HG03354 (cell line): ENCODE measurements at regions not wholly inside any gene's neighbourhood (a gene's known extent, or its start where the extent isn't known, plus 50 kb on each side); places are given as distances from the start of the nearest gene placed in this dataset.
"Not testable (repeated sequence)": the region's sequence is repeated elsewhere in the genome, so short reads cannot be mapped to it uniquely, and the experiment has no call there.

ENCODE experiments used
- ATAC-seq: cut with Tn5 transposase; IDR thresholded peaks from one replicate; pipeline ENCODE4 v1.9.1; 2021; ENCODE audit warnings: mild to moderate bottlenecking; ENCODE audit not compliant: unreplicated experiment, poor library complexity, severe bottlenecking

DNA sequence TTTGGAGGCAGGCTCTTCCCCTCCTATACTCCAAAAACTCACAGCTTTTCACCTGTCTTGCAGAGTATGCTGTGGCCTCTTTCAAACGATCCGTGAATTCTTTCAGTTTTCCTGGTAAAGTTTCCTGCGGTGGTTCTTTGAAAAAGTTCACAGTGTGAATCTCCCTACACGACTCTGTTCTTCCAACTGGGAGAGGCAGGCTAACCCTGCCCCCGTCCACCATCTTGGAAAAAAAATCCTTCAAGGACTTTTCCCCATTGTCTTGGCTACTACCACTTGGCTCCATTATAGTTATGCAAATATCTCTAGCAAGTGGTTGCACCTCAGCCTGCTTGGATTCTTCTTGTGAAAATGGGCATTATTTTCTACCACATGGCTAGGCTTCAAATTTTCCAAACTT lies 382.6 kb downstream of the AGTPBP1 start:
- ATAC-seq, result no peak

DNA sequence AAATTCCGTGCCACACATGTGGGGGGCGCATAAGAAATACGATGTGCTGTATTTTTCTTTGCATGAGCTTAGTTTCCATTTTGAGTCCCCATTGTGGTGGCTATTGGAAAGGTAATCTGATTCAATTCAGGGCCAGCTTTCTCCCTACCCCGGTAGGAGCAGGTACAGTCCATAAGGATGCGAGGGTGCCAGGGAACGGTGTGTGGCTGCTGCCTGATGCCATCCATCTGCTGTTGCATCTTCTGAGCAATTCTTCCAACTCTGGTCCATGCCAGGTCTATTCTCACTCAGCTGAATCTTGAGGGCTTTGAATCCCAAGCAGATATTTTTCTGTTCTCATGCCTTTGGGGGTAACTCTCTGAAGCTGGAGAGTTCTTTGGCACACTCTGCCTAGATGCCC lies 392.7 kb downstream of the AGTPBP1 start:
- ATAC-seq, result no peak

DNA sequence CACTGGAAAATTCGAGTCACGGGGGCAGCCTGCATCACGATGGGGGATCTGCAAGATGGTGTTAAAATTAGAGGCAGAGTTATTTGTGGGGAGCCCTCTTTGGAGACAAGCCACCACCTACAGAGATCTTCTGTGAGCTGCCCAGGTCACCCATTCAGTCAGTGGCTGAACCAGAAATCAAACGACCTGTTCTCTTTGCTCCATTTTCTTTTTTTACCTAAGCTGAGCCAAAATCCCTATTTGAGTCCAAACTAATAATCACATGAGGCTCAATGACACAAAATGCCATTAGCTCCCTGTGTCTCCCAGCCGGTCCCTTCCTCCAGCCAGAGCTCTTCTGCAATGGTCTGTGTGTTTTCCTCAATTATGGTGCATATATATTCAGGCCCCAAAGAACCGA lies 394.2 kb downstream of the AGTPBP1 start:
- ATAC-seq, result no peak

DNA sequence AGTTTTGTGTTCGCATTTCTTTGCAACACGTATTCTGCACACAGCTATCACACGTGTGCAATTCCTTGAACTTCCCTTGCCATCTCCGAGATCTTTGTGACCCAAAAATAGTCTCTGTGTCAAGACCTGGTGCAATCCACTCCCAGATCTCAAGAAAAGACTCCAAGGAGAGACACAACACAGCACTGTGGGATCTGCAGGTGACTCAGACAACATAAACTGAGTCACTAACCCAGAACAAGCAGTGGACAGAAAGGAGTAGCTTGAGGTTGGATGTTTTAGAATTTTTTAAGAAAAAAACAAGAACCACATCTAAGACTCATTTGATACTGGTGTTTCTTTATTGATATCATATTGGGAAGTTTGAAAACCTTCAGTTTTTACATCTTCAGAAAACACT lies 396.9 kb downstream of the AGTPBP1 start:
- ATAC-seq, result no peak

DNA sequence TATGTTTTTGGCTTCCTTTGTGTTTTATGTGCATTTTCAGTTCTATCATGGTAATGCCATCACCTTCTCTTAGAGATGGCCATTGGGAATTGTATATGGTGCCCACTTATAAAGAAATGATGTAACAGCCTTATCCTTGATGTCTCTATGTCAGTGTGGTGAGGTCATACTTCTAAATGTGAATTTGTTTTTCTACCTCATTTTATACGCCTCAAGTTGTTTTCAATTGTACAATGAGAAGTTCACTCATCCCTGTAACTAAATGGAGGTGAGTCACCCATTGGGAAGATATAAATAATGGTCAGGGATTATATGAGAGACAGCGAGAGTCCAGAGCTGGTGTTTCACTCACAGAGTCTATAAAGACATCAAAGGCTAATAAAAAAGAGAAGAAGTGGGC lies 402.4 kb downstream of the AGTPBP1 start:
- ATAC-seq, result no peak

DNA sequence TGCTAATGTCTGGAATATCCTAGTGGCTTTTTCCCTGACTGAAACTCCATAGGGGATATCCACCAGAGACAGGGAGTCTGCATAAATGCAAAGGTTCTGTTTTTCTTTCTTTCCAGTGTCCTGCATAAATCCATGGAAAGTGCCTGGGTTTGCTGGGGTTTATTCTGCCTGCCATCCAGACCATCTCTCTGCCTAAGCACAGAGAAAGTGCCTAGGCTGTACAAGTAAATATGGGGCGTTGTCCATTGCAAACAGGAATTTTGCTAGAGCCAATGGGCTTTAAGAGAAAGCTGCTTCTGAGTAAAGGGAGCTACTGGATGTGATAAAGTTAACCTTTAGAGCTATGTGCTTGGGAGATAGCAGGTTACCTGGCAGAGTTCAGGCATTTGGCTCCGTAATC lies 407.5 kb downstream of the AGTPBP1 start:
- no peak for ATAC-seq

DNA sequence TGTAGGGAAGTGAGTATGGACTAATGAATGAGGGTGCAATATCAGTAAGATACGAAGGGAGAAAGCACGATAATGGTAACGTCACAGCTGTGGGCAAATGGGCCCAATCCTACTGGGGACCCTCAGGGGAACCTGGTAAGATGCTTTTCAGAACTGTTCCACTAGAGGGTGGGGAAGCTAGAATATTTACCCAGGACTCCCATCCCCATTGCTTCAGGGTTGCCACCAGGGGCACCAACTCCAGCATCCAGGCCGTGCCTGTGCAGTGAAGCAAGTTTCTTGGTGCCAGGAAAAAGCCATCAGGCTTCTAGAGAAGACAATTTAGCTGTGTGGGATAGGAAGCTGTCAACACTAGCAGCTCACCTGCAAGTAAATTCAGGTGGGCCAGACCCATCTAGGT lies 409.3 kb downstream of the AGTPBP1 start:
- ATAC-seq, result no peak

DNA sequence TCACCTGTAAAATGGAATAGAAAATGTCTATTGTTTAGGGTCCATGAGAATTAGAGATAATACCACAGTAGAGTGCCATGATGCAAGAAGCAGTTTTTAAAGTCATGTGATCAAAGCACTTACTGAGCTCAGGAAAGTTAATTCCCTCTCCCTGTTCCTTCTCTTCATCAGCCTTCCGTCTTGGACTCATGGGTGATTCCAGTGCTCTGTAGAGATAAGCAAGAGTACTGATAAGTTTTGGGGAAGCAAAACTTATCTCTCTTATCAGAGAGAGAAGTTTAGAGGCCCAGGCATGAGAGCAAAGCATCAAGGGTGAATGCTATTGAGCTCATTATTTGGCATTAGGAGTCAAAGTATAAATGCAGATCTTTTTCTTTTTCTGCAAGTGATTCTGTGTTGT lies 410.1 kb downstream of the AGTPBP1 start:
- no peak for ATAC-seq

DNA sequence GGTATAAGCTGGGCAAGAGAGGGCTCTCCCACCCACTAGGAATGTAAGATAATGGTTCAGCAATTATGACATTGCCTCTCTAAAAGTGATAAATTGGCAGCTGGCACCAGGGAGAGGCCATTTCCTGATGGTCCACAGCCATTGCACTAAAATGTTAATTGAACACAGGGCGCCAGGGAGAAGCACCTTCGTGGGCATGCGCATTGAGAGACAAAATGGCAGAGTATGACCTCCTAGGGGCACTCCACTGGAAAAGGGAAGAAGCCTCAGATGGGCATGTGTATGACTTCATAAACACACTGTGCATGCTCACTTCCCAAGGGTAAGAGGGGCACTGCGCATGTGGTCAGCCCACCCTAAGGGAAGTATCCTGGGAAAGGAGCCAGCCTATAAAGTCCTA lies 419.2 kb downstream of the AGTPBP1 start:
- no peak for ATAC-seq

DNA sequence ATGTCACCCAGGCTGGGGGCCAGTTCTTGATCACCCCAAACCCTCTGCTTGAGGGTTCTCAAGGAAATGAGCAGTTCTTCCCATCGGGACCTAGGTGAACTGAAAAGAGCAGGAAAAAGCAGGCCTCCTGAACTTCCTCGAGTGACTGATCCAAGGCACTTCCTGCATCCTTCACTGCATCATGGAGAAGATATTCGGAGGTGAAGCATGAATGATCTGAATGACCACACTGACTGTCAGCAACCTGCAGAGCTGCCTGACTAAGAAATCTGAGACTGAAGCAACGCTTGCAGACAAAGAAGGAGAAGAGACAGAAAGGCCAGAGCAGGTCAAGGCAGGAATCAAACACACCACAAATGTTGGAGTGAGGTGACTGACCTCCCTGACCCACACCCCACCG lies 420.2 kb downstream of the AGTPBP1 start:
- ATAC-seq, result no peak

DNA sequence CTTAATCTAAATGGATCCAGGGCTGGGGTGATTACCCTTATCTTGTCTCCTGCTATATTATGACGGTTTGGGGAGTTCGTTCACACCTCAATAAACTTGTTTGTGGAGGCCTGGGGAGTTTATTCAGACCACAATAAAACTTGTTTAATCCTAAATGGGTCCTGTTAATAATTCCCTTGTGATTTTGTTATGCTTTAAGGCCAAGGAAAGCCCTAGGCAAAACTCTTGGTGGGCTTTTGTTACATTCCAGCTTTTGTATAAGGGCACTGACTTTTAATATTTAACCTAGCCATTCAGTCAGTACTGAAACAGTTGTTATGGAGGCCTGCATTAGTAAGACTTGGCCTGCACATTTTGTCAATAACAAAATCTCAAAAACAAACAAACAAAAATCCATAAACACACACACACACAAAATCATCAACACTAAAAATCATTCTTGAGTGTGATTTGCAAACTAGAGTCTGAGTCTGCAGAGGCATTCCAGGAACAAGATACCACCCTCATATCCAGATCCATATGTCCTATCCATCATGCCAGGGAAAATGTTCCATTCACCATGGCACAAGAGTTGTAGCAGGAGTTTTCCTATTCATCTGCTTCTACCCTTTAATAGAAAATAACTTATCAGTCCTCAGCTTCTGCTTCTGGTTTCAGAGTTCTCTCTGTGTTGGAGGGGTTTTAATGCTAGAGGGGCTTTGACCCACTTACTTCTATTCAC lies 421.7 kb downstream of the AGTPBP1 start:
- ATAC-seq, result no peak

DNA sequence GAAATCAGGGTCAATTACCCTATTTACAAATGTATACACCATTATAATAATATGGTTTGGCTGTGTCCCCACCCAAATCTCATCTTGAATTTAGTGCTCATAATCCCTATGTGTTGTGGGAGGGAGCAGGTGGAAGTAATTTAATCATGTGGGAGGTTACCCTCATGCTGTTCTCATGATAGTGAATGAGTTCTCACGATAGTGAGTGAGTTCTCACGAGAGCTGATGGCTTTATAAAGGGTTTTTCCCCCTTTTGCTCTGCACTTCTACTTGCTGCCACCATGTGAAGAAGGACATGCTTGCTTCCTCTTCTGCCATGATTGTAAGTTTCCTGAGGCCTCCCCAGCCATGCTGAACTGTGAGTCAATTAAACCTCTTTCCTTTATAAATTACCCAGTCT lies 426.2 kb downstream of the AGTPBP1 start:
- ATAC-seq, result not testable (repeated sequence)

DNA sequence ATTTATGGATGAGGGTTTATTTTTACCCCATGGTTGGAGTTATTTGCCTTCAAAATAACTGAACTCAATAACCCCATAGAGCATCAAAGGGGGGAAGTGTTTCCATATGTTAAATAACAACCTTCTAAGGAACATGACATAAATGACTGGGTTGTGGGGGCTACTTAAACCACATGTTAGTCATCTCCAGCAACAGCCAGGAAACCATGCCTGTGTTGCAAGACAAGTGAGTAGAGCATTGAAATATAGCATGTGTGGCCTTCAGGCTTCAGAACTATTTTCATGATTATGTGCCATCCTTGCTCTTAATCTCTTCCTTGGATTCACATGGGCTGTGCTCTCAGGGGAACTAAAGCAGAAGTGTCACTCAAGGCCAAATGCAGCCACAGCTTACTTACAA lies 431.2 kb downstream of the AGTPBP1 start:
- ATAC-seq, result no peak

DNA sequence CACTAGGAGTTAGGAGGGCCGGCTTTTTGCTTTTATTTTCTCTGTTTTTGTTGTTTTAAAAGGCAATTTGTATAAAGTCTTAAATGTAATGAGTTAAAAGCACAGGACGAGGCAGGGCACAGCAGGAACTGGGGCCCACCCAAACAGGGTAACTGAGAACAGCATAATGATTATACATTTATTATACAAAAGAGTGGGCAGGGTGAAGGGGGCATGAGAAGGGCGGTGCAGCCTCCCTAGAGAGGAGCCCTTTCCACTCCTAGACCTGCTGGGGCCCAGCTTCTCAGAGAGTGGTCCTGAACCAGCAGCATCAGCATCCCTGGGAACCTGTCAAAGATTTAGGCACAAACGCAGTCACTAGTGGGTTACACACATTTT lies 438.0 kb downstream of the AGTPBP1 start:
- ATAC-seq, result no peak

DNA sequence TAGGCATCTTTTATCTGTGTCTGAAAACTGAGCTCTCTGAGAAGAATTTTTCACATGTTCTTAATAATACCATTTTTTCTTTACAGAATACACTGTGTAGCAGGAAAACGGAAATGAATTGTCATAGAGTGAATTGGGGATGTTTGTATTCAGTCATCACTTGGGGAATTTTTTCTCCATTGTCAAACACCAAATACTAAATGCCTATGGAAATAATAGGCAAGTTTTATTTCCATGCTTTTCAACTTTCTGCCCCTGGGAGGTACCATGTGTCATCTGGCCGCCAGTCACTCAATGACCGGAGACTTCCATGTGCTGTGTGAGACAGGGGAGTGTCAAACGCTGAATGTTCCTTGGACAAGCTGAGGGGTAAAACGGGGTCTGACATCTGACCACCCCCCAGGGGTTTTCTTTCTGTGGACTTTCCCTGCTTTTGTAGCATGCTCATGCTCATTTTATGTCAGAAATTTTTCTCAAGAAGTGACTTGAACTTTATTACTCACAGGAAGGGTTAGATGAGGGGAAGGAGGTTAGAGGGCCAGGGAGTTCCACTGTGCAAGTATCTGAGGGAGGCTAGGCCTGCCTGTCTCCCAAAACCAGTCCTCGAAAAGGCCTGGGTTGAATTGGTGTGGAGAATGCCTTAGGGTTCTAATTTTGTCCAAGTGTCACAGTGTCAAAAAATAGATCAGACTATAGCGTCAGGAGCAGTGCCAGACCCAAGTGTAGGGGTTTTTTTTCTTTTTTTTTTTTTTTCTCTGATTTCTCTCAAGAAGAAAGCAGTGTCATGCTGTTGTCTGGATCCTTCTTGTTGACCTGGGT lies 438.6 kb downstream of the AGTPBP1 start:
- no peak for ATAC-seq

DNA sequence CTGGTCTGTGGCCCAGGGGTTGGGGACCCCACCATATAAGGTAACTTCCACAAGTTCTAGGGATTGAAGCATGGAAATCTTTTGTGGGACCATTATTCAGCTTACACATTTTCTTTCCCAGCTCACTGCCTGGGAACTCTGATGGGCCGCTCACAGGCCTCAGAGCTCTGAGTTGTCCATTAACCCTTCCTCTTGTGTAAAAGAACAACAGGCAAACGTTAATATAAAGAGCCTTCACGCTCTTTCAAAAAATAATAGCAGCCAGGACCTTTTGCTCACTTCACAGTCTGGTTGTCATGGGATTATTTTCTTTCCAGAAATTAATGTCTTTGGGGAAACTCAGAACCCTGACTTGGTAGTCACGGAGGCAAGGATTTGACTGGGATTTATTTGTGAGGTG lies 443.3 kb downstream of the AGTPBP1 start:
- ATAC-seq, result no peak

DNA sequence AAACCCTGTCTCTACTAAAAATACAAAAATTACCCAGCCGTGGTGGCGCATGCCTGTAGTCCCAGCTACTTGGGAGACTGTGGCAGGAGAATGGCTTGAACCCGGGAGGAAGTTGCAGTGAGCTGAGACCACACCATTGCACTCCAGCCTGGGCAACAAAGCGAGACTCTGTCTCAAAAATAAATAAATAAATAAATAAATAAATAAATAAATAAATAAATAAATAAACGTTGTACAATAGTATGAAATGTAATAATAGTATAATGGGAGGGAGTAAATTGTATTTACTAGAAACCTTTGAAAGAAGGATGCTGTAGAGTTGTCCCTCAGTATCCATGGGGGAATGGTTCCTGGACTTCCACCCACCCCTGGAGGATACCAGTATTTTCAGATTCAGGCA lies 446.5 kb downstream of the AGTPBP1 start:
- ATAC-seq, result not testable (repeated sequence)

DNA sequence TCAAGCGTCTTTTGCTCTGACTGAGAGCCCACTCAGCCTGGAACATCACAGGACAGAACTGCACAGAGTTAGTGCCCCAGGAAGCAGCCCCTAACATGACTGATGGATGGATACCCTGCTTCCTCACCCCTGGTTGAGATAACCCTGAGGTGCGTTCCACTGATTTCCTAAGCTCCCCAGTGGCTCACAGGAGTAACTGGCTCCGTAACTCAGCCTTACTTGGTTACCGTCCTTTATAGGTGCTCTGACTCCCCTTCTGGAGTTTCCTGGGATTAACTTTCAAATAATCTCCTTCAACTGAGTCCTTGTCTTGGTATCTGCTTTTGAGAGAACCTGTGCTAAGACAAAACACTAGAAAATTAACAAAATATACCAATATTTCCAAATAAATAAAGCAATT lies 449.5 kb downstream of the AGTPBP1 start:
- no peak for ATAC-seq

DNA sequence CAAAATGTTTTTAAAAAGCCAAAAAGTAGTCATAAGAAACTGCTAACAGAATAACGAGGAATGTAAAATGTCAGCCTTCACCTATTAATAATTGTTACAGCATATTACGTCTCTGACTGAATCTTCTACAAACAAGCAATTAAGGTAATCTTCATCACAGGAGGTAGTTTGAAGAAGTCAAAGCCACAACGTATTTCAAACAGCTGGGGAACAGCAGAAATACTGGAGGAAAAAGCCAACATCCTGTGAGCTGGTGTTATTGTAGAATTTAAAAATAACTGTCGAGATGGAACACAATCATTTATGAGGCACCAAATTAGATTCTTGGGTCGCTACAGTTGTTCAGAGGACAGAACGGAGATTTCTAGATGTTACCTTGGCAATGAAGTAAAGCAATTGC lies 450.5 kb downstream of the AGTPBP1 start:
- no peak for ATAC-seq

DNA sequence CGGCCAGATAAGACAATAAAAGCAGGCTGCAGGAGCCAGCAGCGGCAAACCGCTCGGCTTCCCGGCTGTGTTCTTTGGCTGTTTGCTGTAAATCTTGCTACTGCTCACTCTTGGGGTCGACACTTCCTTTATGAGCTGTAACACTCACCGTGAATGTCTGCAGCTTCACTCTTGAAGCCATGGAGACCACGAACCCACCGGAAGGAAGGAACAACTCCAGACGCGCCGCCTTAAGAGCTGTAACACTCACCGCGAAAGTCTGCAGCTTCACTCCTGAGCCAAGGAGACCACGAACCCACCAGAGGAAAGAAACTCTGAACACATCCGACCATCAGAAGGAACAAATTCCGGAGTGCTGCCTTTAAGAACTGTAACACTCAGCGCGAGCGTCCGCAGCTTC lies 451.7 kb downstream of the AGTPBP1 start:
- ATAC-seq, result no peak

DNA sequence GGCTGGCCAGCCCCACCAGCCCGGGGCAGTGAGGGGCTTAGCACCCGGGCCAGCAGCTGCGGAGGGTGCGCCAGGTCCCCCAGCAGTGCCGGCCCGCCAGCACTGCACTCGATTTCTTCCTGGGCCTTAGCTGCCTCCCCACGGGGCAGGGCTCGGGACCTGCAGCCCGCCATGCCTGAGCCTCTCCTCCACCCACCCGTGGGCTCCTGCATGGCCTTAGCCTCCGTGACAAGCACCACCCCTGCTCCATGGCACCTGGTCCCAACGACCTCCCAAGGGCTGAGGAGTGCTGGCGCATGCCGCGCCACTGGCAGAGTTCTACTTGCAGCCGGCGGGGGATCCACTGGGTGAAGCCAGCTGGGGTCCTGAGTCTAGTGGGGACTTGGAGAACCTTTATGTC lies 452.6 kb downstream of the AGTPBP1 start:
- ATAC-seq, result no peak
